ENCODE measurements at regions not wholly inside any gene's neighbourhood (a gene's known extent, or its start where the extent isn't known, plus 50 kb on each side); places are given as distances from the start of the nearest gene placed in this dataset.

- TF ChIP-seq TCF12 (IDR thresholded peaks at IDR 0.05; ENCODE audit: low read depth, low read length) (no peak), SIN3A (IDR thresholded peaks at IDR 0.05; ENCODE audit: low read depth, low read length) (no peak), MTA2 (IDR thresholded peaks at IDR 0.05; ENCODE audit: low read depth) (no peak), NKRF (conservative IDR thresholded peaks at IDR 0.05) (no peak)
Observed at GRCh38 chr6:102485480-102485879, 1092.0 kb downstream of the GRIK2 start (continued).

DNA sequence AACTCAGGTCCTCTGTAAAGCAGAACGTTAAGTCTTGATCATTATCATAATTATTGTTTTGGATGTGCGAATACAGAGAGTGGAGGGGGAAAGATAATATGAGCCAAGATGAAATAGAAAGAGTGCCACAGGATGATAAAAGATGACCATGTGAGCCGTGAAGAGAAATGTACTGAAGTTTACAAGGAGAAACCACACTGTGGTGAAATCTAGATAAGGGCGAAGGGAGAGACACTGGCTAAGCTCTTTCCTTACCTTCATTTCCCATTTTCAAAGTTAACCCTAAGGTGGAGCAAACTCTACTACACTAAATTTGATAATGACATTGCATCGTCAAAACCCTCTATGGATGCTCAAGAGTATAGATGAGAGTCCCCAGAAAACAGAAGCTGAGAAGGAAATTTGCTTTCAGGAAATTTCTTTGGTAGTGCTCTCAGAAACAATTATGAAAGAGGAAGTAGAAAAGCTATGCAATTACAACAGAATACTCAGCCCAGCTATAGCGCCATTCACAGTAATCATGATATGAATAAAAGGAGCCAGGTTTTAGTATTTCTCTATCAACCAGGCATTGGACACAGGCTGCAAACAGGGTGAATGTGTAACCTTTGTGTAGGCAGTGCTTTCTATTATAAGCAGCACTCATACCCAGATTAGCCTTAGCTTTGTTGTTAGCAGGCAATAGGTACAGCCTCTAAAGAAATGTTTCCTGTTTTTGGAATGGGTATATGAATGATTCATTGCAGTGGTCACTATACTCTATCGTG is 1080.7 kb downstream of the GRIK2 start:
- ATAC-seq (peak; percentile 85), FAIRE-seq (no peak), DNase-seq (ENCODE audit: low read depth, low spot score) (no peak)
- Histone ChIP-seq H3K9me3 (replicated peaks; ENCODE audit: control insufficient read depth, insufficient read depth, low read length) (no peaks in the 10 kb centered on the region), H3K27ac (ENCODE audit: control insufficient read depth, insufficient read depth) (no peak overlapping the region), H2AFZ (ENCODE audit: control insufficient read depth, low read depth, low read length) (no peak overlapping the region), H3K79me2 (ENCODE audit: control insufficient read depth, insufficient read depth, low read length) (no peaks in the 10 kb centered on the region), H3K27me3 (replicated peaks in 1 of 2; ENCODE audit: control insufficient read depth in 2 of 2, insufficient read depth in 2 of 2, low read length in 1 of 2) (no peaks in the 10 kb centered on the region), H3K4me3 (no peak overlapping the region), H3K4me1 (ENCODE audit: control insufficient read depth, insufficient read depth, low read length) (no peaks in the 10 kb centered on the region), H4K20me1 (ENCODE audit: control insufficient read depth, insufficient read depth) (no peaks in the 10 kb centered on the region), H3K9ac (ENCODE audit: control insufficient read depth, insufficient read depth, low read length) (no peak overlapping the region), H3K4me2 (ENCODE audit: control insufficient read depth, insufficient read depth) (no peak overlapping the region), H3K36me3 (ENCODE audit: control insufficient read depth in 2 of 2, insufficient read depth in 2 of 2, low read length in 1 of 2) (no peaks in the 10 kb centered on the region)
- BruUV-seq (replicated peaks): no TSS peak
- WGBS (ENCODE audit: insufficient coverage, insufficient replicate concordance, low lambda C conversion rate, missing lambda C conversion rate): 20% methylated on average over 7 of the region's 7 CpGs
- in situ Hi-C loops (cut with MboI) (no loop called here), intact Hi-C loops (cut with micrococcal nuclease; ENCODE audit: unreplicated experiment) (no loop called here)
- SMC1A ChIA-PET (ENCODE audit: uncharacterized antibody, unreplicated experiment): interaction anchor here (0.5 to 1.4 kb wide), 3 partner anchors 10 to 1019 kb away, joined by 3 to 8 read pairs (median 7); no protein-coding TSS in a partner anchor
- POLR2A ChIA-PET: no interaction called here
- TF ChIP-seq RB1 (IDR thresholded peaks at IDR 0.05; ENCODE audit: borderline replicate concordance): no peak
- no peak for TF ChIP-seq NFYB (IDR thresholded peaks at IDR 0.05; ENCODE audit: insufficient read depth, low read depth, low read length)
- RAD21 ChIA-PET (ENCODE audit: unreplicated experiment): interaction anchor here (1.3 kb wide), 1 partner anchor 10 kb away, joined by 4 read pairs; no protein-coding TSS in a partner anchor
- CTCF ChIA-PET: interaction anchor here (1.4 kb wide), 1 partner anchor 10 kb away, joined by 4 read pairs; no protein-coding TSS in a partner anchor
